WERI-Rb-1 (cell line): ENCODE measurements at regions not wholly inside any gene's neighbourhood (a gene's known extent, or its start where the extent isn't known, plus 50 kb on each side); places are given as distances from the start of the nearest gene placed in this dataset.
A peak's percentile ranks its signal among the peaks of the same experiment; 100 is the strongest.
"Not testable (repeated sequence)": the region's sequence is repeated elsewhere in the genome, so short reads cannot be mapped to it uniquely, and the experiment has no call there.

ENCODE experiments used
- DNase-seq: peaks from one replicate; pipeline ENCODE4 v3.0.0-alpha.2; 2020
- H3K27ac ChIP-seq: fragments of 250-450 bp; sonication (Bioruptor Pico); 2 replicates; pipeline ENCODE4 v1.5.1; 2020; ENCODE audit warnings: mild to moderate bottlenecking, moderate library complexity
- H3K27me3 ChIP-seq: fragments of 250-450 bp; sonication (Bioruptor Pico); 2 replicates; pipeline ENCODE4 v1.5.1; 2021; ENCODE audit warnings: mild to moderate bottlenecking, low read depth, moderate library complexity; ENCODE audit not compliant: insufficient read depth, severe bottlenecking
- H3K36me3 ChIP-seq: fragments of 250-450 bp; sonication (Bioruptor Pico); 2 replicates; pipeline ENCODE4 v1.5.1; 2020; ENCODE audit warnings: mild to moderate bottlenecking, moderate library complexity
- H3K4me3 ChIP-seq: 2 replicates; pipeline ENCODE4 v1.5.1; 2011; ENCODE audit warnings: low read depth, mild to moderate bottlenecking, control low read depth, low read length
- H3K9me3 ChIP-seq: fragments of 250-450 bp; sonication (Bioruptor Pico); 2 replicates; pipeline ENCODE4 v1.5.1; 2021; ENCODE audit warnings: mild to moderate bottlenecking, moderate library complexity; ENCODE audit not compliant: severe bottlenecking
- TF ChIP-seq, protein P1 (sequence below): IDR thresholded peaks from 2 replicates; pipeline ENCODE4 v1.5.1; 2011; ENCODE audit warnings: low read depth, mild to moderate bottlenecking, control low read depth, inconsistent platforms, low read length

DNA sequence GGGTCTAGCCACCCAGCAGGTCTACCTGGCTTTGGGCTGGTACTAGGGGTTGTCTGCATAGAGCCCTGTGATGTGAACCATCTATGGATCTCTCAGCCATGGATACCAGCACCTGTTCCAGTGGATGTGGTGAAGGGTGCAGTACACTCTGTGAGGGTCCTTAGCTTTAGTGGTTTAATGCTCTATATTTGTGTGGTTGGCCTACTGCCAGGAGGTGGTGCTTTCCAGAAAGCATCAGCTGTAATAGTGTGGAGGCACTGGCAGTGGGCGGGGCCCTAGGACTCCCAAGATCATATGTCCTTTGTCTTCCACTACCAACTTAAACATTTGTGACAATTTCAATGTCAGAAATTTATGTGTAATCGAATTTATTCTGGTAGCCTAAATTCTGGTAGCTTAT is 1065.1 kb downstream of the RPIA start:
- not testable (repeated sequence) for H3K36me3 ChIP-seq, H3K4me3 ChIP-seq, DNase-seq, H3K9me3 ChIP-seq, H3K27ac ChIP-seq
- H3K27me3 ChIP-seq: peaks cover 36% of the 10 kb centered on the region

DNA sequence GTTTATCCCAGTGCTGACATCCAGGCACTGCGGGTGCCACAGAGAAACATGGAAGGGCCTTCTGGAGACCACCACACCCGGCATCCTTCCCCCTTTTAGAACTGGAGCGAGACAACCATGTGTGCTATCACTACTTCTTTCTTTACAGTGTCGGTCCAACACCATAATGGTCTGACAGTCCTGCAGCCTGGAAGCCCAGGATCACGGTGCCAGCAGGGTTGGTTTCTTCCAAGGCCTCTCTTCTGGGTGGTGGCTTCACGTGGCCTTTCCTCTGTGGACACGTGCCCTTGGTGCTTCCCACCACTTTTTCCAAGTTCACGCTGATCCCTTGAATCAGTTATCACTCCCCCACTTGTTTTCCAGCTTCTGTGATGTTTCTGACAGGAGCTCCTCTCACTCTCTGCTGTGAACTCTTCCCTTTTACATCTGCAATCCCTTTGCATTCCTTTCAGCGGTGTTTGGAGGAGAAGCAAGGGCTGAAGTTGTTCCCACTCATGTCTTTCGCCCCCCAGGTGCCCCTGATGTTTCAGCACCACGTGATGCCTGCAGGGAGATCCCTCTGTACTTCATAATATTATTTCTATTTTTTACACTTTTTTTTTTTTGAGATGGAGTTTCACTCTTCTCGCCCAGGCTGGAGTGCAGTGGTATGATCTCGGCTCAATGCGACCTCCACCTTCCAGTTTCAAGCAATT is 1067.0 kb downstream of the RPIA start:
- H3K36me3 ChIP-seq, H3K27ac ChIP-seq, DNase-seq, H3K4me3 ChIP-seq, H3K9me3 ChIP-seq: not testable (repeated sequence)
- peaks cover 44% of the 10 kb centered on the region for H3K27me3 ChIP-seq

DNA sequence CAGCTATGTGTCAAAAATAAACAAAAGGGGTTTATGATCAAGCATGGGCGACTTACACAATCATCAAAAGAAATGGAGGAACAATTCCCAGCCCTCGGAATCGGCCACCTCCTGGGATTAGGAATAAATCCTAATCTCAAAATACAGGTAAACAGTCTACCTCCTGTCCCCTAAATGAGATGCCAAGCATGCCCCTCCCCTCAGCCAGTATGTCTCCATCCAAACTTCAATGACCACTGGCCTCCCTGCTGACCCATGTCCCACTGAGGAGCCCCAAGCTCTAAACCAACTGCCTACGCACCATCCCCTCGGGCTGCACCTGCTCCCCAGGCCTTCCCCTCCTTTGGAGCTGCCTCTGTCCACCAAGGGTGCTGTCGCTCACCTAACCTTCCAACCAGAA is 1069.3 kb downstream of the RPIA start:
- H3K36me3 ChIP-seq, DNase-seq, H3K9me3 ChIP-seq, H3K4me3 ChIP-seq, H3K27ac ChIP-seq: not testable (repeated sequence)
- H3K27me3 ChIP-seq: peaks cover 54% of the 10 kb centered on the region

DNA sequence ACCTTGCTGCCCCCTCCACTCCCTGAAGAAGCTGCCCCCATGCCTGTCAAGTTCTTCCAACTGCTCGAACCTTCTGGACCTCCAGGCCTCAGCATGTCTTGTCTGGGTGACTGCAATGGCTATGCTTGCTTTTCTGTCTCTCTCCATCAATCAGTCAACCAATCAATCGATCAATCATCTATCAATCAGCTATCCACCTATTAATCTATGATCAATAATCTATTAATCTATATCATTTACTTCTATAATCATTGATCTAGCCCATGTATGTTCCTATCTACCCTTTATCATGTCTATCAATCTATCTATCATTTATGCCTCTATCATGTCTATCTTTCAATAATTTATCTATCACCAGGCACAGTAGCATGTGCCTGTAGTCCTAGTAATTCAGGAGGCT is 1069.7 kb downstream of the RPIA start:
- not testable (repeated sequence) for H3K9me3 ChIP-seq, DNase-seq, H3K36me3 ChIP-seq, H3K27ac ChIP-seq, H3K4me3 ChIP-seq
- peaks cover 55% of the 10 kb centered on the region for H3K27me3 ChIP-seq

DNA sequence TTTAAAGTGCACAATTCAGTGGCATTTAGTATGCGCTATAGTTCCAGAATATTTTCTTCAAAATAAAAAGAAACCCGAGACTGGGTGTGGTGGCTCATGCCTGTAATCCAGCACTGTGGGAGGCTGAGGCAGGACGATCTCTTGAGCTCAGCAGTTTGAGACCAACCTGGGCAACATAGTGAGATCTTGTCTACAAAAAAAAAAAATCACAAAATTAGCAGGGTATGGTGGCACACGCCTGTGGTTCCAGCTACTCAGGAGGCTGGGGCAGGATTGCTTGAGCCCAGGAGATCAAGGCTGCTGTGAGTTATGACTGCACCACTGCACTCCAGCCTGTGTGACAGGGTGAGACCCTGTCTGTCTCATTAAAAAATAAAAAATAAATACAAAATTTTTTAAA is 1070.4 kb downstream of the RPIA start:
- H3K4me3 ChIP-seq, H3K36me3 ChIP-seq, H3K9me3 ChIP-seq, H3K27ac ChIP-seq, DNase-seq: not testable (repeated sequence)
- peaks cover 53% of the 10 kb centered on the region for H3K27me3 ChIP-seq

DNA sequence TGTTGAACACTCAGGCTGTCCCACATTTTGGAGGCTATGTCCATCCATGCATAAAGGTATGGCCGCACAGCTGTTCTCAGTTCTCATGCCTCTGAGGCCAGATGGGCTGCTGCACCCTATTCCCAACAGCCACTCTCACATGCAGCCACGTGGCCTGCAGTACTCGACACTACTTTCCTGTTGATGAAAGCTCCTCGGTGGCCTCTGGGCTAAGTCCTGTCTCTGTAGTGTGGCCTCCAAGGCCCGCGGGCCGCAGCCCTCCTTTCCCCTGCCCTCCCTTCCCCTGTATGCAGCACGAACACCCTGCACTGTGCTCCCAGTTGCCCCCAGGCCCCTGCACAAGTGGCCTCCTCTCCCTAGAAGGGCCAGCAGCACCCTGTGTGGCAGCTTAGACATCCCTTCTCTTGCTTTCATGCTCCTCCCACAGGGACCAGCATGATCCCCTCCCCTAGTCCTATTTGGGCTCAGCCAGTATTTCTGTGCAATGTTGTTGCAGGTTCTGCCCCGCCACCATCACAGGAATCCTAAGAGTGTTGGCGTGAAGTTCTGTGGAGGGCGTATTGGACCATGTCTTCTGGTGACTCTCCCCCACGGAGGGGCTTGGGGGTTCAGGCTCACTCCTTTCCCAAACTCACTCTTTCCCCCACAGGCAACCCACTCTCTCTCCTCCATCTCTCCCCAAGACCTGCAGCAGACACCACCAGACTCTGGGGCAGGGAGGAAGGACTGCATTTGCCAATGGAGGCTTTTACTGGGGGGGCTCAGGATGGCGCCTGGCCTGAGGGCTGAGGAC is 1071.2 kb downstream of the RPIA start:
- H3K36me3 ChIP-seq, H3K27ac ChIP-seq, H3K9me3 ChIP-seq, DNase-seq, H3K4me3 ChIP-seq: not testable (repeated sequence)
- peaks cover 57% of the 10 kb centered on the region for H3K27me3 ChIP-seq

DNA sequence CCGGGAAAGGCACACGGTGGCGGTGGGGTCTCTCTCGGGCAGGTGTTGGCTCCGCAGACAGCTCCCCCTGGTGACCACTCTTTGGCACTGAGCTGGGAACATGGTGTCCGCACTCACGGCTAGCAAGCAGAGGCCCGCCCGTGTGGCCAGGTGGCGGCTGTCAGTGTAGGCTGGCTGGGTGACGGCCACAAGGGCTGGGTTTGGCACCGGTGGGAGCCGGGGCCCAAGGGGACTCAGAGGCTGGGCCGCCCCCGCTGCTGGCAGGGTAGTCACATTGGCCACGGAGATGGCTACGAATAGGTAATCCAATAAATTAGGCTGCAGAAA is 1071.7 kb downstream of the RPIA start:
- Histone ChIP-seq H3K9me3 (peaks cover 9% of the 10 kb centered on the region), H3K36me3 (no peaks in the 10 kb centered on the region), H3K27me3 (peaks cover 60% of the 10 kb centered on the region), H3K4me3 (no peak overlapping the region), H3K27ac (no peak overlapping the region)
- DNase-seq: peak; percentile 62
- TF ChIP-seq, protein P1, sequence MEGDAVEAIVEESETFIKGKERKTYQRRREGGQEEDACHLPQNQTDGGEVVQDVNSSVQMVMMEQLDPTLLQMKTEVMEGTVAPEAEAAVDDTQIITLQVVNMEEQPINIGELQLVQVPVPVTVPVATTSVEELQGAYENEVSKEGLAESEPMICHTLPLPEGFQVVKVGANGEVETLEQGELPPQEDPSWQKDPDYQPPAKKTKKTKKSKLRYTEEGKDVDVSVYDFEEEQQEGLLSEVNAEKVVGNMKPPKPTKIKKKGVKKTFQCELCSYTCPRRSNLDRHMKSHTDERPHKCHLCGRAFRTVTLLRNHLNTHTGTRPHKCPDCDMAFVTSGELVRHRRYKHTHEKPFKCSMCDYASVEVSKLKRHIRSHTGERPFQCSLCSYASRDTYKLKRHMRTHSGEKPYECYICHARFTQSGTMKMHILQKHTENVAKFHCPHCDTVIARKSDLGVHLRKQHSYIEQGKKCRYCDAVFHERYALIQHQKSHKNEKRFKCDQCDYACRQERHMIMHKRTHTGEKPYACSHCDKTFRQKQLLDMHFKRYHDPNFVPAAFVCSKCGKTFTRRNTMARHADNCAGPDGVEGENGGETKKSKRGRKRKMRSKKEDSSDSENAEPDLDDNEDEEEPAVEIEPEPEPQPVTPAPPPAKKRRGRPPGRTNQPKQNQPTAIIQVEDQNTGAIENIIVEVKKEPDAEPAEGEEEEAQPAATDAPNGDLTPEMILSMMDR: peak; percentile 83

DNA sequence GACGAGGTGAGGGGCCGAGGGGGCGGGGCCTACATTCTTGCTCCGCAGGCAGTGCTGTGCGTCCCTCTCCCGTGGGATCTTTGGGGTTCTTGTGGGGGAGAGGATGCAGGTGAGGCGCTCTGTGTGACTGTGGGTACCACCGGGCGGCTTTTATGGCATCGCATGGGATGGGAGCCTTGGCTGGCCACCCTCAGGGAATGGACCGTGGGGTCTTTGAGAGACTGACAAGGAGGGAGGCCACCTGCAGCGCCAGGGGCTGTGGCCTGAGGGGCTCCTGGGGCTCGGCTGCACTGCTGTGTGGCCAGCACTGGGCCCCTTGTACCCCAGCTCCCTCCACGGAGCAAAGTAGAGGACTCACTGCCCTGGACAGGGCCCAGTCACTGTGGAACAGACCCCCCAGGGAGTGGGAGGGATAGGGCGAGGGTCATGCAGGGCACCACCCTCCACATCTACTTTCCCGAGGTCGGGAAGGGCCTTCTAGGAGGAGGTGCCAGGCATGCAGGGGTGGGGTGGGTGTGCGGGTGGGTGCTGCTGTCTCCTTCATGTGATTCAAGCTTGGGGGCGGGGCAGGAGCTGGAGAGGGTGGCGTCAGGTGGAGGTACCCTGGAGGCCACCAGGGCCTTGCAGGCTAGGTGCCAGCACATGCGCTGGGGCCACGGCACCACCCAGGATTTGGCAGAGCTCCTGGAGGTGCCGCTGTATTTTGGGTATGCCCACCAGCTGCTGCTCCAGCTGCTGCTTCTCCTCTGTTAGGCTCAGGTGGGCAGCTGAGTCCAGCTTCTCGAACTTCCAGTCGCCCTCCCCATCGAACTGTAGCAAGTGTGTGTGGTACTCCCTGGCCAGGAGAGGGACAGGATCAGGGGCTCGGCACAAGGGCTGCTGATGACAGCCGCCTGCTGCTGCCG is 1072.4 kb downstream of the RPIA start:
- TF ChIP-seq, protein P1: no peak
- Histone ChIP-seq H3K9me3 (peaks cover 9% of the 10 kb centered on the region), H3K27ac (no peak overlapping the region), H3K36me3 (no peaks in the 10 kb centered on the region), H3K4me3 (no peak overlapping the region), H3K27me3 (peaks cover 66% of the 10 kb centered on the region)
- DNase-seq: no peak

DNA sequence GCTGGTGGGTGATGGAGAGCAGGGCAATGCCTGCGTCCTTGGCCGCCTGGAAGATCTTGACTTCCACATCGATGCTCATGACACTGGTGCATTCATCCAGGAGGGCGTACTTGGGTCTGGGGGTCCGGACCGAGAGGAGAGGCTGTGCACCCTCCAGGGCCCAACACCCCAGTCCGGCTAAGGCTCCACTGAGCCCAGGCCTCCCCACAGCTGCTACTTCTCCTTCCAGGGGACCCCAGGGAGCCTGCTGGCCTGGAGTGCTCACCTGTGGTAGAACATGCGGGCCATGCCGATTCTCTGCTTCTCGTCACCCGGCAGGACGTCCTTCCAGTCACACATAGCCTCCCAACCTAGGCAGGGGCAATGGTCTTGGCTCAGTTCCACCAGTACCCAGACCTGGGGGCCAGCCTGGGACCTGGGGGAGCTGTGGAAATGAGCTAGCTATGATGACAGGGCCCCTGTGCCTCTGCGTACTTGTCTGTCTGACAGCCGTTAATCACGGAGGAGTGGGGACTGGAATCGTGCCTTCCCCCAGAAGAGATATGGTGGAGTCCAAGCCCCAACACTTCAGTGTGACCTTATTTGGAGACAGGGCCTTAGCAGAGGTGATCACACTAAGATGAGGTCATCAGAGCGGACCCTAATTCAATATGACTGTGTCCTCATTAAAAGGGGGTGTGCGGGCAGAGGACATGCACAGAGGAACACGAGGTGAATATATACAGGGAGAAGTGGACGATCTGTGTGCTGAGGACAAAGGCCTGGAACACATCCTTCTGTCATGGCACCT is 1073.3 kb downstream of the RPIA start:
- not testable (repeated sequence) for H3K27ac ChIP-seq, H3K4me3 ChIP-seq, H3K36me3 ChIP-seq, DNase-seq
- H3K27me3 ChIP-seq: peaks cover 70% of the 10 kb centered on the region
- H3K9me3 ChIP-seq: peaks cover 11% of the 10 kb centered on the region

DNA sequence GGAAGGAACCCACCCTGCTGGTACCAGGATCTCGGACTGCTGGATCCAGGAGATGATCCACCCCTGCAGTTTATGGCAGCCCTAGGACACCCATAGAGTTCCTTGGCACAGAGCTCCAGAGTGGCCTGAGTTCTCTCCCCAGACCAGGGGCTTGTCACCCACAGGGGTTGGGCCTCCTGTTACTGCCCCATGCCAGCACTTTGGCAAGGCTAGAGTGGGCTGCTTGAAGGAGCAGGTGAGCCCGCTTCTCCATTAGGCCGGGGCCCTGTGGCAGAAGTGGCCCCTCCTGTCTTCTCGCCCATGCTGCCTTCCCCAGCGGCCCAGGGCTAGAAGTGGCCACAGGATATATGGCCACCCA is 1073.9 kb downstream of the RPIA start:
- not testable (repeated sequence) for H3K4me3 ChIP-seq, H3K36me3 ChIP-seq, H3K27ac ChIP-seq, DNase-seq
- Histone ChIP-seq H3K9me3 (peaks cover 11% of the 10 kb centered on the region), H3K27me3 (peaks cover 68% of the 10 kb centered on the region)

DNA sequence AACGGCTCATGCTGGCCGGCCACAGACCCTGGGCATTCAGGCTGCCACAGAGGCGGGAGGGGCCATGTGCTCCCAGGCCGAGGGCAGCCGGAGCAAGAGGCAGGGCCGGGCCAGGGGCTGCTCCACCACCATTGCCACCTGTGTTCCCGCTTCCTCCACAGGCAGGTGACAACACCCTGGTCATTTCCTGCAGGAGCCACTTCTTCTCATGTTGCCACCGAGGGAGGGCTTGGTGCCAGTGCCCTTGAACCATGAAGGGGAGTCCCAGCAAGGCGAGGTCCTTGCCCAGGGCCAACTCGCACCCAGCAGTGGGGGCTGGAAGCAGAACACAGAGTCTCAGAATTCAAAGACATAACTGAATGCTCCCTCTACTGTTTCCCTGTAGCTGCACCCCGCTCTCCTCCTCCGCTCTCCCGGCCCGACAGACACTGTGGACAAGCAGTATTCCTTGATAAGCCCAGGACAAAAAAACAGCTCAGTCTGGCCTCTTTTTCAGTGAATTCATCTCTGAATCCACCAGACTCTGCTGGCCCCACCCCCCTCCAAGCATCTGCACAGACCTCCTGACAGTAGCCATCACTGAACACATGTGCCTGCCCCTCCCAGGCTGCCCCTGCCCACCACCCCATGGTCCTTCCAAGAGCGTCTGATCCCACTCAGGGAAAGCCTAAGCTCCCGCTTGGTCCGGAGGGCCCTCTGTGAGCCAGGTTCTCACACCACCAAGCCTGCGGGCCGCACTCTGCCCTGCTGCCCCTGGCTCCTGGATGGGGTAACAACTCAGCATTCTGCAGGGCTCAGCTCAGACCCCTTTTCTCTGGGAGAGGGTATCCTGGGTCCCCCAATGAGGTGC is 1074.9 kb downstream of the RPIA start:
- Histone ChIP-seq H3K9me3 (peaks cover 11% of the 10 kb centered on the region), H3K27me3 (peaks cover 58% of the 10 kb centered on the region)
- H3K4me3 ChIP-seq, DNase-seq, H3K36me3 ChIP-seq, H3K27ac ChIP-seq: not testable (repeated sequence)
